HL-60 (cell line): ENCODE measurements at regions not wholly inside any gene's neighbourhood (a gene's known extent, or its start where the extent isn't known, plus 50 kb on each side); places are given as distances from the start of the nearest gene placed in this dataset.
"Not testable (repeated sequence)": the region's sequence is repeated elsewhere in the genome, so short reads cannot be mapped to it uniquely, and the experiment has no call there.

Experiments used
- DNase-seq, 2 experiments: peaks; one replicate each; pipeline ENCODE4 v3.0.0-alpha.2; 2010 to 2020; ENCODE audit warnings: low read depth in 1 of 2, low spot score in 1 of 2
- H3K27ac ChIP-seq: fragments of 250-450 bp; sonication (Bioruptor Pico); replicated peaks from 2 replicates; pipeline ENCODE4 v1.5.1; 2020; ENCODE audit warnings: mild to moderate bottlenecking, moderate library complexity
- H3K27me3 ChIP-seq: fragments of 250-450 bp; sonication (Bioruptor Pico); 2 replicates; pipeline ENCODE4 v1.5.1; 2021; ENCODE audit warnings: mild to moderate bottlenecking, moderate library complexity; ENCODE audit not compliant: insufficient read depth, poor library complexity, severe bottlenecking
- H3K4me3 ChIP-seq: replicated peaks from 2 replicates; pipeline ENCODE4 v1.5.1; 2011; ENCODE audit warnings: mild to moderate bottlenecking, control low read depth, low read length; ENCODE audit not compliant: insufficient read depth
- CTCF ChIP-seq: IDR thresholded peaks from one replicate; pipeline ENCODE4 v1.5.1; 2011; ENCODE audit warnings: low read length, control low read depth, inconsistent platforms; ENCODE audit not compliant: insufficient read depth
- GABPA ChIP-seq: IDR thresholded peaks from 2 replicates; pipeline ENCODE4 v1.6.1; 2012; ENCODE audit warnings: low read depth
- POLR2AphosphoS5 ChIP-seq: IDR thresholded peaks from 2 replicates; pipeline ENCODE4 v1.6.1; 2012; ENCODE audit warnings: low read depth
- REST ChIP-seq: IDR thresholded peaks from 2 replicates; pipeline ENCODE4 v1.6.1; 2012; ENCODE audit warnings: low read depth; ENCODE audit not compliant: insufficient replicate concordance
- SPI1 ChIP-seq: IDR thresholded peaks from 2 replicates; pipeline ENCODE4 v1.6.1; 2012; ENCODE audit warnings: low read depth, mild to moderate bottlenecking, borderline replicate concordance

- DNase-seq = no peak
- Histone ChIP-seq H3K27me3 (peaks cover 2% of the 10 kb centered on the region), H3K27ac (no peak overlapping the region), H3K4me3 (no peak overlapping the region)
- no peak for TF ChIP-seq POLR2AphosphoS5
- no peak for TF ChIP-seq GABPA
Measured at GRCh38 chr4:57351731-57352130, 241.5 kb upstream of the IGFBP7 start.

GRCh38 chr4:57344296-57344695 is 234.1 kb upstream of the IGFBP7 start:
- DNase-seq = no peak
- Histone ChIP-seq H3K27me3 (no peaks in the 10 kb centered on the region), H3K27ac (no peak overlapping the region), H3K4me3 (no peak overlapping the region)
- TF ChIP-seq CTCF (no peak), SPI1 (no peak), REST (no peak), POLR2AphosphoS5 (no peak), GABPA (no peak)

DNA sequence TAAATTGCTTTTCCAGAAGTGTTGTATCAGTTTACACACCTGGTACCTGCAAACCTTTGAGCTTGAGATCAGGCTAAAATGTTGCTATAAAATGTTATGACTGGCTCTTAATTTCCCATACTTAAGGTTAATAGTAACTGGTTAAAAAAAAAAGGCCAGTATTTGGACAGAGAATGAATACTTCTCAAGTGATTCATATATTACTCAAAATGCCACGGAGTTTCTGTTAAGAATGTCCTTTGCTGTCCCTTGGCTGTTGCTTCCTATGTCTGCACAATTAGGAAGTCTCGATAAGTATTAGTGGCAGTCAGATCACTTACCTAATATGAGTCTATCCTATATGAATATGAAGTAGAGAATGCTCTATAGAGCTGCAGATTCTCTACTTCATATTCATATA is 232.2 kb upstream of the IGFBP7 start:
- no peak overlapping the region for H3K27ac ChIP-seq
- no peak for TF ChIP-seq GABPA
- no peak for TF ChIP-seq SPI1
- no peak for TF ChIP-seq CTCF
- no peak for TF ChIP-seq REST
- no peak for TF ChIP-seq POLR2AphosphoS5
- H3K27me3 ChIP-seq = no peaks in the 10 kb centered on the region
- no peak overlapping the region for H3K4me3 ChIP-seq
- DNase-seq = no peak

GRCh38 chr4:57338861-57339260 is 228.7 kb upstream of the IGFBP7 start:
- DNase-seq, H3K4me3 ChIP-seq, H3K27me3 ChIP-seq, H3K27ac ChIP-seq: not testable (repeated sequence)

GRCh38 chr4:57333684-57334083 is 223.5 kb upstream of the IGFBP7 start:
- TF ChIP-seq SPI1 (no peak), GABPA (no peak), POLR2AphosphoS5 (no peak), REST (no peak), CTCF (no peak)
- Histone ChIP-seq H3K27ac (no peak overlapping the region), H3K27me3 (peaks cover 8% of the 10 kb centered on the region), H3K4me3 (no peak overlapping the region)
- no peak for DNase-seq
